Hematopoietic multipotent progenitor cell treated with erythropoietin and hydrocortisone succinate and interleukin-3 and kit ligand, for 8 days (in vitro differentiated cells): ENCODE measurements at regions not wholly inside any gene's neighbourhood (a gene's known extent, or its start where the extent isn't known, plus 50 kb on each side); places are given as distances from the start of the nearest gene placed in this dataset.

Source experiments
- DNase-seq: peaks from one replicate; pipeline ENCODE4 v3.0.0-alpha.2; 2015

- DNase-seq: no peak
These were observed 341.8 kb downstream of the TMEM182 start for GRCh38 chr2:103103678-103104077.

DNA sequence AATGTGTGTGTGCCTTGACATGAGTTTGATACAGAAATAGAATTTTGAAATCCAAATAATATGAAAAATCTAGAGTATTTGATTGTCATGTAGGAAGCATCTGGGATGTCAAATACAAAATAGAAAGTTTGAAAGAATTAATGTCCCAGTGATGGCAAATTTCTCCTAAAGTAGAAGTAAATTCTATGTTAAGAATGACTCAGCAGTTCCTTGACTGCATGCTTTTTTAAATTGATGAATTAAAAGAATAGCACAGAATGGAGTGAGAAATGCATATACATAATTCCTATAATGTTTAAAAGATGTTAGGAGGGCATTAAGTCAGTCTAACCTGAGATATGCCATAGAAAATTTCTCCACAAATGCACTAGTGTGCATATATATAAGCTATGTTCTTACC is 357.5 kb downstream of the TMEM182 start:
- DNase-seq: no peak

DNA sequence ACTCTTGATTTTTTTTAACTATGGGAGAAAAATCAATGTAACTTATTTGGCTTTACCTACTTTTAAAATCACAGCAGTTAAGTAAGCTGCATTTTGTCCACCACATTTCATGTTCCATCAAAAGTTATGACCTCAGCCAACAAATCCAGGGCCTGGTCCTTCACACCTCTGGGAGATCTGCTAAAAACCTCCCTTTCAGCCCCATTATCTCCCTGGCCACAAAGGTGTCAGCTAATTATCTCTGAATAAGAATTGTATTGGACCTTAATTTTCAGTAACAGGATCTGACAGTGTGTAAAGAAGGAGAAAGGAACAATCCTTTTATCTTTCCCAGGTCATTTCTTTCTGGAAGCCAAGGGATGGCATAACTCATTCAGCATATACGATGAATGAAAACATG is 359.3 kb downstream of the TMEM182 start:
- DNase-seq: no peak

- DNase-seq: no peak
These were observed 361.7 kb downstream of the TMEM182 start for GRCh38 chr2:103123516-103123915.

DNA sequence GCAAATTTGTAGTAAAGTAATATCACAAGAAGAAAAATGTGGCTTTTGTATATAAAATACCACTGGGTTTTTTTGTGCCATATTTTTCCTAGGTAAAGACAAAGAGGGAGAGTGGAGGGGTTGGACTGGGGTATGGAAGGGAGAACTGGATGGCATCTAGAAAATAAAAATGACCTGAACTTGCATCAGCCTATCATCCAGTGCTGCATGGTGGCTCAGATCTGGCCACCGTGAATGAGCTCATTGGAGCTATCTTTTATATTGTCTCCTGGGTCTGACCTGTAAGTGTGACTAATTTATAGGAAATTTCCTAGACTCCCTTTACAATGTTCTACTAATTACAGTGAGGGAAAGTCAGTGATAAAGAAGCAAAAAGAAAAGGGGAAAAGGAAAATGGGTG is 369.0 kb downstream of the TMEM182 start:
- DNase-seq: no peak

- DNase-seq: no peak
These were observed 370.8 kb downstream of the TMEM182 start for GRCh38 chr2:103132536-103133217.

GRCh38 chr2:103135679-103136078 is 373.8 kb downstream of the TMEM182 start:
- no peak for DNase-seq

DNA sequence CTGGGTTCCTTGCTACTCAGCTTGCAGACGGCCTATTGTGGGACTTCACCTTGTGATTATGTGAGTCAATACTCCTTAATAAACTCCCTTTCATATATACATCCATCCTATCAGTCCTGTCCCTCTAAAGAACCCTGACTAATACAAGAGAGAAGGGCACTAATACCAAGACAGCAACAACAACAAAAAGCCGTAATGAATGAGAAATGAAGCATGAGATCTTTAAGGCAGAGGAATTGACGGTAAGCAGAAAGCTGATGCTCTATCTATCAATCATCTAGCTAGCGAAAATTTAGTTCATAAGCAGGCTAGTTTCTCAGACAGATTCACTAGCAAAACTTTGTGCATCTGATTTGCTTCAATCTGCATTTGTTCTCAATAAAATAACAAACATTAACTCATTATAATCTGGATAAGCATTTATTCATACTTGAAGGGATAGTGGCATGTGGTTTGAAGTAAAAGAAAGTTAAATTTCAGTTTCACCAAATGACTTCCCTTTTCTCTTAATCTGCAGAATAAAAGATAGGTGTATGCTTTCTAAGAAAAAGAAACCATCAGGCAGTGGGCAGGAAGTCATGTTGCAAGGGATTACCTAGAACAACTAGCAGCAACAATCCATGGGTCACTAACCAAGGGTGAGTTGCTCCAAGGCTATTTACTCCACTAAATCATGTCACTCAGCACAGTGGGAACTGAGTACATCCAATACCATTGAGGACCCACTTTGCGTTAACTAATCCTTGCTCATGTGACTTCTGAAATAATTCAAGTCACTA is 376.5 kb downstream of the TMEM182 start:
- peak; percentile 8 for DNase-seq

GRCh38 chr2:103139628-103140268 is 377.9 kb downstream of the TMEM182 start:
- no peak for DNase-seq

- DNase-seq: no peak
These were observed 383.0 kb downstream of the TMEM182 start for GRCh38 chr2:103144837-103145236.

DNA sequence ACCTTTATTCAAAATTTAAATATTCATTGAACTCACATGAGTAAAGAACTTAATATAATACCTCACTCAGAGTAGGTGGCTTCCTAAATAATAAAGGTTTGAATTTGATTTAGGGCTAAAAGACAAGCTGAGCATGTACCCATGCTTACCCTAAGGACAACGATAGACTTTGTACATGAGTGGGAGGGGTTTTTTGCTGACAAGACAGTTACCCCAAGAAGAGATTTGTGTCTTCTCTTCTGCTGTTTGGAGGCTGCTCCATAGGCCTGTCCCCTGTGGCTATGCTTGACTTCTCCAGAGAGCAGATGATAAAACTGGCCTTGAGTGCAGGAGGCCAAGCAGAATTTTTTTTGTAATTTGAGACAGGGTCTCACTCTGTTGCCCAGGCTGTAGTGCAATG is 383.9 kb downstream of the TMEM182 start:
- DNase-seq: no peak

DNA sequence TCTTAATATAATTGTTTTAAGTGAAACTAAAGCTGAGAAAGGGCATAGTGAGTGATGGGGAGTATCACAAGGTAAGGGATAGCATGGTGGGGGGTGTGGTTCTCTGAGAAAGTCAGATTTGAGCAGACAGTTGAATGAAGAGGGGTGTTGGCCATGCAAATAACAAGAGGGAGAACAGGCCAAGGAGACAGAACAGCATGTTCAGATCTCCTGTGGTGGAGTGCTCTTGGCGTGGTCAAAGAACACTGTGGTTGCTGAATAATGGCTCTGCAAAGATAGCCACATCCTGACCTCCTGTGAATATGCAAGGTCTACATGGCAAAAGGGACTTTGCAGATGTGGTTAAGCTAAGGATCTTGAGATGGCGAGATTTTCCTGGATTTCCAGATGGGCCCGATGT is 389.2 kb downstream of the TMEM182 start:
- no peak for DNase-seq

DNA sequence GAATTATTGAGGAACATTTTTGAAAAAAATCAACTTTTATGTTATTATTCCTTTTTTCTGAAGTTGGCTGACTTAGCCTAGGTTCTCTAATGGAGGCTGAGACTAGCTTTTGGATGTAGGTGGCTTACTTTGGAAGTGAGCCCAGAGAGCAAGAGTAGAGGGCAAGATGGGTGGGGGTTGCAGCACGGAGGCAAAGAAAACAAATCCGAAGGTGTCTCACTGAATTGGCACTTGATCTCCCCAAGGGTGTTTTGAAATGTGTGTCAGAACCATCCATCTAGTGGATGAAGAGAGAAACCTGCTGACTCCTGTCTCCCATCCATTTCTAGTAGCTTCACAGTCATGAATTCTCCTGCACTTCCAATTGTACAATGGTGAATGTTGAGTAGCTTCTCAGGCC is 390.7 kb downstream of the TMEM182 start:
- no peak for DNase-seq

- DNase-seq: no peak
These were observed 391.9 kb downstream of the TMEM182 start for GRCh38 chr2:103153580-103154284.

- DNase-seq: no peak
These were observed 393.5 kb downstream of the TMEM182 start for GRCh38 chr2:103155308-103155707.

DNA sequence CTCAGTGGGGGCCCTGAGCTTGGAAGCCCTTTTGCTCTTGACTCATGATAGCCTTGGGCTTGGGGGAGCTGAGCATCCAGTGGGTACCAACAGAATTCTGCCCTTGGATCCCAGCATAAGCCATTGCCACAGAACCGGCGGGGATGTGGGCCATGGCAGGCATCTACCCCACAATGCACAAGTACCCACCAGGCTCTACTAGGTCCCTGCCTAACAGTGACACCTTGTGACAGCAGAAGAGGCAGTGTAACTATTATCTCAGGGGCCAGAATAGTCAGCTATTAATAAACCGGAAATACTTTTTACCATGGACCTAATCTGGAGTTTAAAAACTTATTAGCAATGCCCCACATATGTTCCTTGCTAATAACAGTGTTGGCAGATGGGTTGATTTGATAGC is 397.2 kb downstream of the TMEM182 start:
- no peak for DNase-seq

DNA sequence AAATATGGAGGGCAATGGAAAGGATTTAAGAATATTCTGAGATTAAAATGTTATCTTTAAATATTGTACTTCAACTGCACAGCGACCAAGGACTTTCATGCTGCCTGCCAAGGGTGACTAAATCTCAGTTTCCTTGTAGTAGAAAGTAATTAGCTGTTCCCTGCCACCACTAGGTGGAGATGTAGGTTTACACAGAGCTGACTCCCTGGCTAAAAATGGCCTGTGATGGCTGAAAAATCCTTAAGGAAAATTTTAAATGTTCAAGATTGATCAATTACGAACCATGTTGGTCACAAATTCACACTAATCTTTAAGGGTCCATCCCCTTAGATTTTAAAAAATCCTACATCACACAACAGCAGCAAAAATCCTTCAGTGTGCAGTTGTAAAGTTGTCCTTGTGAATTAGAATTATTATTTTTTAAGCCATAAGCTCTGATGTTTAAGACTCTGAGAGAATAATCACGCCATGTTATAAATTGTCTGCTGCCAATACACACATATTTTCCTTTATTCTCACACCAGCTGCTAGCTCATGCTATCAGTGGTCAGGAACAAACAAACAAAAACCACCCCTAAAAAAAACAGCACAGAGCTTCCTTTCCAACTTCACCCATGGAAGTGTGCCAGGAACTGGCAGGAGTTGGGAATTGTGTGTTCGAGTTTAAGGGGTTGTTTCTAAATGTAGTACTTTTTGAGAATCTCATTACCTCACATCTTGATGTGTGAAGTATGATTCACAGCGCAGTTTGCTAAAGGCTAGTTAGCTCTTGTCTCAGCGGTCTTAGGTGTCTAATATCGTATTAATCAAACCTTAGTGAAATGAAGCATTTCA is 399.8 kb downstream of the TMEM182 start:
- DNase-seq: peak; percentile 34

- DNase-seq: no peak
These were observed 402.9 kb downstream of the TMEM182 start for GRCh38 chr2:103164748-103165147.

DNA sequence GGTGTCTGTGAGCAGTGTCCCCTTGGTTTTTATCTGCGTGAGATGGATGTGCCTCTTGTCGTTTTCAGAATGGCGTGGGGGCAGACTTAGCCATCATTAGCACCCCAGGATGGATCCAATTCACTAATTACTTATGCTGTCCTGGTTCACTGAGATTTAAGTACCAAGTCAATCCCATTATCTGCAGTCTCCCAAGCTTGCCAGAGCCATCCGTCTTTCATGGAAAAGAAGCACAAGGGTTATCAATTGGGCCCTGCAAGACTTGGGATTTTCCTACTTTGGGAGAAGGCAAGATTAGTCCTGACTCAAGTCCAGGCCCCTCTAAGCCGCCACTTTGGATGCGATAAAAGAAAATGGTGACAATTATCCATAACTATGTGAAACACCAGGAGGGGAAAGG is 404.0 kb downstream of the TMEM182 start:
- DNase-seq: no peak

DNA sequence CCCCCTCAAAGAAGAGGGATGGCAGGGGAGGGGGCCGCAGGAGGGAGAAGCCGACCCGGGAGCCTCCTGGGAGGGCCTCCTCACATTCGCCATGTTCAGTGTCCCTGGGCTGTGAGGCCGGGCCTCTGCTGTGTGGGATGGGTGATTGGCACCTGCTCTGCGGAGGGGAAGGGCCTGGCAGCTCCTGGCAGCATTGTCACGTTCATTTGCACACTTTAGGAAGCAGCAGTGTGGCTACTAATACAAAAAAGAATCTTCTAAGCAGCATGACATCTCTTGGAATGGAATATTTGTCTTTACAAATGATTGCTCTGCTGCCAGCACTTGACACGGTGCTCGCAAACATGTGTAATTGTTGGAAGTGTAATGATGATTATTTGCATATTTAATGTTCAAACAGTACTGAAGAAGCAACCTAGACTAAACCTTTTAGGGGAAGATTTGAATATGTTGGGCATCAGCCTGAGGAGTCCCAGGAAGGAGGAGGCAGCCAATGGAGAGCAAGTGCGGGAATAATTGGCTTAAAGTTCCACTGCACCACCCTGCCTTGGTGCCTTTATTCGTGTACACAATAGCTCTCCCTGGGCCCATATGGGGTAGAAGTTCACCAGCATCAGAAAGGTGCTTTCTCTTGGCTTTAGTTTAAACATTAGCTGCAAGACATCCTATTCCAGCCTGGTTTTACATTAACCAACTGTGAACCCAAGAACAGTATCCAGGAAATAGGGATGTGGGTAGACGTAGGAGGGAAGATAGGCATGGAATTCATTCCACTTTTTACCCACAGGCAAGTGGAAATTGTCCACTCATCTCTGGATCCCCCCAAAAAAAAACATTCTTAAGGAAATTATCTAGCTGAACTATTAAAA is 404.9 kb downstream of the TMEM182 start:
- DNase-seq: no peak

GRCh38 chr2:103167599-103167998 is 405.8 kb downstream of the TMEM182 start:
- DNase-seq: no peak

DNA sequence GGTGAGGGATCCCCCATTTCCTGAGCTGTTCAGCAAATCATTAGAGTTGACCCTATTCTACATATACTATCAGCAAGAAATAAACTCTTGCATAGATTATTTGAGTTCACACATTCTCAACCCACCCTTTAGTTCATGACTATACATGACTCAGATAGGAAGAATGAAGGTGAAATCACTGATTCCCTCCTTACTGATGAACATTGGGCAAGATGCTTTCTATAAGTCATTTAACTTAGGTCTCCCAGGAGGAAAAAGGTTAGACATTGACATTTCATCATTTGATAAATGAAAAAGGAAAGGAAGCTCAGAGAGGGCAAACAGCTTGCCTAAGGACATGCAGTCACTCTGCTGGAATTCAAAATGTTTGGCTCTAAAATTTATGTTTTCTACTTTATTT is 408.0 kb downstream of the TMEM182 start:
- no peak for DNase-seq
